ENCODE measurements at regions not wholly inside any gene's neighbourhood (a gene's known extent, or its start where the extent isn't known, plus 50 kb on each side); places are given as distances from the start of the nearest gene placed in this dataset.
"Not testable (repeated sequence)": the region's sequence is repeated elsewhere in the genome, so short reads cannot be mapped to it uniquely, and the experiment has no call there.

DNA sequence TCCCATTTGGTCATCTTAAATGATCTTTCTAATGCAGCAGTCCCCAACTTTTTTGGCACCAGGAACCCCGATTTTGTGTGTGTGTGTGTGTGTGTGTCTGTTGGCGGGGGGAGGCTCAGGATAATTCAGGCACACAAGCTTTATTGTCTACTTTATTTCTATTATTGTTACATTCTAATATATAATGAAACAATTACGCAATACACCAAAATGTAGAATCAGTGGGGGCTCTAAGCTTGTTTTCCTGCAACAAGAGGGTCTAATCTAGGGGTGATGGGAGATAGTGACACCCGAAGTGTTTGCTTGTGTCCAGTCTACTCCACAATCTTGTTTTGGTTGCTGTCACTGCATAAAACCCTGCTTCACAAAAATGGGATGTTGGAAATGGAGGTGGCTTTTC lies 621.1 kb upstream of the LRFN5 start:
- peaks cover 12% of the 10 kb centered on the region for H3K9me3 Mint-ChIP-seq
- H3K27ac Mint-ChIP-seq, result no peak overlapping the region

GRCh38 chr14:40983604-40984003 lies 623.1 kb upstream of the LRFN5 start:
- H3K4me1 Mint-ChIP-seq, result no peaks in the 10 kb centered on the region
- no peaks in the 10 kb centered on the region for H3K27me3 Mint-ChIP-seq
- no peaks in the 10 kb centered on the region for H3K36me3 Mint-ChIP-seq
- H3K27ac Mint-ChIP-seq, result no peak overlapping the region
- H3K4me3 Mint-ChIP-seq, result no peak overlapping the region
- no peaks in the 10 kb centered on the region for H3K9me3 Mint-ChIP-seq

More for the DNA sequence above, 621.1 kb upstream of the LRFN5 start:
- Mint-ChIP-seq H3K4me1 (no peaks in the 10 kb centered on the region), H3K36me3 (no peaks in the 10 kb centered on the region), H3K27me3 (no peaks in the 10 kb centered on the region), H3K4me3 (no peak overlapping the region)

DNA sequence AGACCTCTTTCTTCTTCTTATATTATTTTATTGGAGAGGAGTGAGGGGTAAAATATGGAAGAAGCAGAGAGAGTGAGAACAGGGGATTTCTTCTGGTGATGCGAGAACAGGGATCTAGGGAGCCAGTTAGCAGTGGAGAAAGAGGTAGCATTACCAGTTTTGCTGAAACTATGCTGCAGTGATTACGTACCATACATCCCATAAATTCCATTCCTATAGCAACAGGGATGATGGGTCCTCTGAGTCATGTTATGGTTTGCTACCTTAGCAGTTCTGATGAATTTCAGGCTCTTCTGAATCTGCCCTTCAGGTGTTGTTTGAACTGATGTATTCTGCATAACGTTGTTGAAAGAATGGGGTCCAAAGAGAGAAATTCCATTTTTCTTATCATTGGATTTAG lies 625.4 kb upstream of the LRFN5 start:
- no peaks in the 10 kb centered on the region for H3K9me3 Mint-ChIP-seq
- no peaks in the 10 kb centered on the region for H3K4me1 Mint-ChIP-seq
- no peak overlapping the region for H3K4me3 Mint-ChIP-seq
- H3K27ac Mint-ChIP-seq, result no peak overlapping the region
- no peaks in the 10 kb centered on the region for H3K27me3 Mint-ChIP-seq
- H3K36me3 Mint-ChIP-seq, result no peaks in the 10 kb centered on the region

DNA sequence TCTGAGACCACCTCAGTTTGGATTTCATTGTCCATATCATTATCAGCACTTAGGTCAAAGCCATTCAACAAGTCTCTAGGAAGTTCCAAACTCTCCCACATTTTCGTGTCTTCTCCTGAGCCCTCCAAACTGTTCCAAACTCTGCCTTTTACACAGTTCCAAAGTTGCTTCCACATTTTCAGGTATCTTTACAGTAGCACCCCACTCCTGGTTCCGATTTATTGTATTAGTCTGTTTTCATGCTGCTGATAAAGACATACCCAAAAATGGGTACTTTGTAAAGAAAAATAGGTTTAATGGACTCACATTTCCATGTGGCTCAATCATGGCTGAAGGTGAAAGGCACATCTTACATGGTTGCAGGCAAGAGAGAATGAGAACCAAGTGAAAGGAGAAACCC lies 646.4 kb upstream of the LRFN5 start:
- H3K36me3 Mint-ChIP-seq, H3K4me1 Mint-ChIP-seq: not testable (repeated sequence)

GRCh38 chr14:40955131-40955505 lies 651.6 kb upstream of the LRFN5 start:
- Mint-ChIP-seq H3K27ac (no peak overlapping the region), H3K9me3 (peaks cover 14% of the 10 kb centered on the region), H3K4me1 (no peaks in the 10 kb centered on the region), H3K27me3 (peaks cover 2% of the 10 kb centered on the region), H3K4me3 (no peak overlapping the region), H3K36me3 (no peaks in the 10 kb centered on the region)

More for the DNA sequence above, 646.4 kb upstream of the LRFN5 start:
- H3K4me3 Mint-ChIP-seq, H3K27ac Mint-ChIP-seq, H3K27me3 Mint-ChIP-seq: not testable (repeated sequence)
- H3K9me3 Mint-ChIP-seq, result peaks cover 14% of the 10 kb centered on the region

GRCh38 chr14:40954448-40955130 lies 652.1 kb upstream of the LRFN5 start:
- H3K4me1 Mint-ChIP-seq, H3K36me3 Mint-ChIP-seq, H3K4me3 Mint-ChIP-seq, H3K27ac Mint-ChIP-seq, H3K27me3 Mint-ChIP-seq: not testable (repeated sequence)
- H3K9me3 Mint-ChIP-seq, result peaks cover 14% of the 10 kb centered on the region

GRCh38 chr14:40944521-40944920 lies 662.2 kb upstream of the LRFN5 start:
- no peak overlapping the region for H3K27ac Mint-ChIP-seq
- H3K27me3 Mint-ChIP-seq, result no peaks in the 10 kb centered on the region
- H3K9me3 Mint-ChIP-seq, result no peaks in the 10 kb centered on the region
- no peaks in the 10 kb centered on the region for H3K4me1 Mint-ChIP-seq
- no peak overlapping the region for H3K4me3 Mint-ChIP-seq
- H3K36me3 Mint-ChIP-seq, result no peaks in the 10 kb centered on the region

- Mint-ChIP-seq H3K27me3 (no peaks in the 10 kb centered on the region), H3K9me3 (no peaks in the 10 kb centered on the region), H3K4me3 (no peak overlapping the region), H3K4me1 (no peaks in the 10 kb centered on the region), H3K36me3 (no peaks in the 10 kb centered on the region), H3K27ac (no peak overlapping the region)
Measured at GRCh38 chr14:40936861-40937260, 669.8 kb upstream of the LRFN5 start.

GRCh38 chr14:40920380-40920779 lies 686.3 kb upstream of the LRFN5 start:
- H3K4me1 Mint-ChIP-seq, result no peaks in the 10 kb centered on the region
- no peak overlapping the region for H3K27ac Mint-ChIP-seq
- H3K4me3 Mint-ChIP-seq, result no peak overlapping the region
- no peaks in the 10 kb centered on the region for H3K27me3 Mint-ChIP-seq
- no peaks in the 10 kb centered on the region for H3K36me3 Mint-ChIP-seq
- peaks cover 3% of the 10 kb centered on the region for H3K9me3 Mint-ChIP-seq

- Mint-ChIP-seq H3K27me3 (no peaks in the 10 kb centered on the region), H3K4me3 (no peak overlapping the region), H3K4me1 (no peaks in the 10 kb centered on the region), H3K27ac (no peak overlapping the region), H3K9me3 (no peaks in the 10 kb centered on the region), H3K36me3 (no peaks in the 10 kb centered on the region)
Measured at GRCh38 chr14:40911141-40911540, 695.5 kb upstream of the LRFN5 start.

DNA sequence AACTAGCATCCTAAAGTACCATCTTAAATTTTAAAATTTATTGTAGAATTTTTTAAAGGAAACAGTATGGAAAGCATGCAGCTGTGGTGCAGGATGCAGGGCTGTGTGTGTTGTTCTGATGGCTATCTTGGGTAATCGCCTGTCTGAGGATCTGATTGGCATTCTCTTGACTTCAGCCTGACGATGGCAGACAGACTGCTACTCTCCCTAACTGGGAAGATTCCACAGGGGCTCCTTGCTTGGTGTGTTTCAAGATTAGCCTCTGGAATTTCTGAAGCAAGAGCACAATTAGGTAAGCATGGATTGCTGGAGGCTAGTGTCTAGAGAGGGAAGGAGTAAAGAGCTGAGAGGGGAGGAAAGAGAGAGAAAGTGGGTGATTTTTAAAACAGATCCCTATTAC lies 696.8 kb upstream of the LRFN5 start:
- H3K4me1 Mint-ChIP-seq, result no peaks in the 10 kb centered on the region
- H3K9me3 Mint-ChIP-seq, result no peaks in the 10 kb centered on the region
- H3K4me3 Mint-ChIP-seq, result no peak overlapping the region
- H3K27ac Mint-ChIP-seq, result no peak overlapping the region
- no peaks in the 10 kb centered on the region for H3K27me3 Mint-ChIP-seq
- no peaks in the 10 kb centered on the region for H3K36me3 Mint-ChIP-seq

DNA sequence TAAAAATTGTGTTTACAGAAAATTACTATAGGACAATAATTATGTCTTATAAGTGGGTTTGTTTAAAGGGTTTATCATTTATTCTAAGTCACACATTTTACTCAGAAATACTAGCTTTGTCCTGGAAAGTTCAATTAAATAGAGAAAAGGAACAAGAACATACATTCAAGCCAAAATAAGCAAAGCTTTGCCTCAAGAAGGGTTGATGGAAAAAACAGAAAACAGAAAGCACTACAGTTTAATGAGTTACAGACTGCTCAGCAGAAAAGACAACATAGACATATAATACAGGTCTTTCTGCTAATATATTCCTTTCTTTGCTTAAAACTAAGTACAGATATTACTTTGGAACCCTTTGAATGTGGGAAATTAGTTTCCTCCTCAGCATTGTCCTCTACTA lies 703.0 kb upstream of the LRFN5 start:
- Mint-ChIP-seq H3K36me3 (no peaks in the 10 kb centered on the region), H3K4me1 (no peaks in the 10 kb centered on the region), H3K27ac (no peak overlapping the region), H3K4me3 (no peak overlapping the region), H3K9me3 (peaks cover 6% of the 10 kb centered on the region), H3K27me3 (peaks cover 1% of the 10 kb centered on the region)

- no peak overlapping the region for H3K27ac Mint-ChIP-seq
- no peaks in the 10 kb centered on the region for H3K36me3 Mint-ChIP-seq
- no peak overlapping the region for H3K4me3 Mint-ChIP-seq
- peaks cover 14% of the 10 kb centered on the region for H3K9me3 Mint-ChIP-seq
- peaks cover 1% of the 10 kb centered on the region for H3K27me3 Mint-ChIP-seq
- no peaks in the 10 kb centered on the region for H3K4me1 Mint-ChIP-seq
Measured at GRCh38 chr14:40899435-40899834, 707.2 kb upstream of the LRFN5 start.

GRCh38 chr14:40894846-40895245 lies 711.8 kb upstream of the LRFN5 start:
- no peak overlapping the region for H3K27ac Mint-ChIP-seq
- H3K4me3 Mint-ChIP-seq, result no peak overlapping the region
- peaks cover 10% of the 10 kb centered on the region for H3K9me3 Mint-ChIP-seq
- peaks cover 1% of the 10 kb centered on the region for H3K27me3 Mint-ChIP-seq
- no peaks in the 10 kb centered on the region for H3K36me3 Mint-ChIP-seq
- H3K4me1 Mint-ChIP-seq, result no peaks in the 10 kb centered on the region

GRCh38 chr14:40889126-40889525 lies 717.5 kb upstream of the LRFN5 start:
- Mint-ChIP-seq H3K4me3 (no peak overlapping the region), H3K27me3 (peaks cover 2% of the 10 kb centered on the region), H3K36me3 (no peaks in the 10 kb centered on the region), H3K27ac (no peak overlapping the region), H3K4me1 (no peaks in the 10 kb centered on the region), H3K9me3 (no peaks in the 10 kb centered on the region)

DNA sequence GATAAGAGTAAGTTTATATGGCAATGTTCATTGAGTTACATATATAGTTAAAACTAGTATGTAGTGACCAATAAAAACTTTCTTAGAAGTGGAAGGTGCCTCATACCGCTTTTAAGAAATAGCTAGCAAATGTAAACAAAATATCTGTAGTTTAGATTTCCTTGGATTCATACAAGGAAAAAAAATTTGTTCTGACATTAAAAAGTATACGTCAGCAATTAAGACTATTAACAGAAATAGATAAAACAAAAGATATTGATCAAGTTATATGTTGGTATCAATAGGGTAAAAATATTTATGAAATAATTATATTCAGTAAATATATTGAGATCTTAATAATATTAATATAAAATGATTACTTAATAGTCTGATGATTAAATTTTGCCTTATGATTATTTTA lies 718.8 kb upstream of the LRFN5 start:
- Mint-ChIP-seq H3K27me3 (peaks cover 2% of the 10 kb centered on the region), H3K9me3 (no peaks in the 10 kb centered on the region), H3K4me3 (no peak overlapping the region), H3K27ac (no peak overlapping the region), H3K36me3 (no peaks in the 10 kb centered on the region), H3K4me1 (no peaks in the 10 kb centered on the region)

- Mint-ChIP-seq H3K36me3 (no peaks in the 10 kb centered on the region), H3K9me3 (no peaks in the 10 kb centered on the region), H3K27me3 (no peaks in the 10 kb centered on the region), H3K4me1 (no peaks in the 10 kb centered on the region), H3K27ac (no peak overlapping the region), H3K4me3 (no peak overlapping the region)
Measured at GRCh38 chr14:40870252-40870651, 736.4 kb upstream of the LRFN5 start.
